Stimulated activated CD8-positive, alpha-beta memory T cell treated with anti-CD3 and anti-CD28 coated beads, Interleukin-7, amount 100 ng/mL, for 4 hours (primary cell): ENCODE measurements at regions not wholly inside any gene's neighbourhood (a gene's known extent, or its start where the extent isn't known, plus 50 kb on each side); places are given as distances from the start of the nearest gene placed in this dataset.
"Not testable (repeated sequence)": the region's sequence is repeated elsewhere in the genome, so short reads cannot be mapped to it uniquely, and the experiment has no call there.

Experiments used
- DNase-seq, 2 donors: peaks; one replicate each; pipeline ENCODE4 v3.0.0-alpha.2; 2020; ENCODE audit warnings: low read depth in 2 of 2

DNA sequence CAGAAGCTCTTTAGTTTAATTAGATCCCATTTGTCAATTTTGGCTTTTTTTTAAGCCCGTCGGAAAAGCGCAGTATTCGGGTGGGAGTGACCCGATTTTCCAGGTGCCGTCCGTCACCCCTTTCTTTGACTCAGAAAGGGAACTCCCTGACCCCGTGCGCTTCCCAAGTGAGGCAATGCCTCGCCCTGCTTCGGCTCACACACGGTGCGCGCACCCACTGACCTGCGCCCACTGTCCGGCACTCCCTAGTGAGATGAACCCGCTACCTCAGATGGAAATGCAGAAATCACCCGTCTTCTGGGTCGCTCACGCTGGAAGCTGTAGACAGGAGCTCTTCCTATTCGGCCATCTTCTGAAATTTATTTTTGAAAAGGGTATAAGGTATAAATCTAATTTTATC lies 433.4 kb upstream of the NRG3 start:
- DNase-seq, result not testable (repeated sequence)

- no peak for DNase-seq
Observed at GRCh38 chr10:81444242-81444929, 430.6 kb upstream of the NRG3 start.

- DNase-seq, result no peak
Observed at GRCh38 chr10:81450651-81451050, 424.3 kb upstream of the NRG3 start.

DNA sequence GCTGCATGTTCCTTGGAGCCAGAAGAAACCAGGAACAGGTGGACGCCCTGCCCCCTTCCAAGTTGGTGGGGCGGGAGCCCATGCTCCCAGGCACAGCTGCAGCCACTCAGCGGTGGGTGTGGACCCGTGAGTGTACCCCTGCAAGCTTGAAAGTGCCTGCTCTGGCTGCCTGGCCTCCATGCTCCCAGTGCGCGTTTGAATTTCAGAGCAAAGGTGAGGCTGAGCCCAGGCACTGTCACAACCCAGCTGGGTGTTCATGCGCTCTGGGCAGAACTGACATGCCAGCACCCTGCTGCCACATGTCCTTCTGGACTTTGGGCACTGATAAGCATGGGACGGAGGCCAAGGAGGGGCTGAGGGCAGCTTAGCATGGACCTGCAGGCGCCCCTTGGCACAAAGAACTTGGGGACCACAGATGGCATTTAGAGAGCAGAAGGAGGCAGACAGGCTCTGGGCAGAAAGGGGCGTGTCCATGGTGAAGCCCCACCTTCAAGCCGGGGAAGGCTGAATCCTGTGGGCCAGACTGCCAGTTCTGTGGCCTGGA lies 402.0 kb upstream of the NRG3 start:
- DNase-seq, result no peak

DNA sequence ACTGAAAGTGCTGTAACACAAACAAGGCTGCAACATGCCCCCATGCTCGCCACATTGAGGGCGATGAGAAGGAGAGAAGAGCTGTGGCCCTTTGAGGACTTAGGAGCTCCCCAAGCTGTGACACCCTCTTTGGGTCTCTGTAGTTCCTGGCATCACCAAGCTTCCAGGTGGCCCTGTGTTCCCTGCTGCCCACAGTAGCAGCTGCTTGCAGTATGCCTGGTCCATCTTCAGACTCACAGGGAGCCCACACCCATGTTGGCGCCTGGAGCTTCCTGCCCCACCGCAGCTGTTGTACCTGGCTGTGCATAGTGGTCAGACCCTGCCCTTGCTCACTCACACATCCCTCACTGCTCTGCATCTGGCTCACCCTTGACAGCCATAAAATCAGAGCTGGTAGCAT lies 401.2 kb upstream of the NRG3 start:
- DNase-seq, result no peak

DNA sequence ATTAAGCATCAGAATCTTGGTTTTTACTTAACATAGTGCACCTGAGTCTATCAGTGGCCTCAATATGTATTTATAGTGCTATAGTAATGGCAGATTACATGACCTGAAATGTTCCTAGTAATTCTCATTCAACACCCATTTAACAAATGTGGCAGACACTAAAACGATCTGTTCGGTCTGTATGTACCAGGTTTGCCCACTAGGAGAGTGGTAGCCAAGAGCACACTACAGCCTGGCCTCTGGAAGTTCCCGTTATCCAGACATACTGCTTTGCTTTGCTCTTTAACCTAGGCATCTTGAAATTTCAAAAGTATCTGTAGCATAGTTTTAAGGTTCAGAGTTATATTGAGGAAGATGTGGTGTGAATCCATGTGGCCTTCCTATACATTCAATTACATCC lies 395.7 kb upstream of the NRG3 start:
- DNase-seq, result no peak

DNA sequence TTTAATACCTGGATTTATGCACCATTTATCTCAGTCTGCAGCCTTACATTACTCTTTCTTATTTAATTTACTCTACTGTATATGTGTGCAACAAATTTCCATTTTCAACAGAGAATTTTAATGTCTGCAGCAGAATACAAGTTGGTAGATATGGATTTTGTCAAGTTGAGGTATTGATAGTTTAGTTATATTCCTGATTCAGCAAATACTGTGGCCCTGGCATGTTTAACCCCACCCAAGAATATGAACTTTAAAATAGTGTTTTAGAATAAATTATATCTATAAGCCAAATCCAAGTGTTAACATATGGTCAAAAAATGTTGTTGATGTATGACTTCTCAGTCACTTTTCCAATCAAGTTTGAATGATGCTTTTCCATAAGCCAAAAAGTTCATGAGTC lies 378.4 kb upstream of the NRG3 start:
- DNase-seq, result no peak

DNA sequence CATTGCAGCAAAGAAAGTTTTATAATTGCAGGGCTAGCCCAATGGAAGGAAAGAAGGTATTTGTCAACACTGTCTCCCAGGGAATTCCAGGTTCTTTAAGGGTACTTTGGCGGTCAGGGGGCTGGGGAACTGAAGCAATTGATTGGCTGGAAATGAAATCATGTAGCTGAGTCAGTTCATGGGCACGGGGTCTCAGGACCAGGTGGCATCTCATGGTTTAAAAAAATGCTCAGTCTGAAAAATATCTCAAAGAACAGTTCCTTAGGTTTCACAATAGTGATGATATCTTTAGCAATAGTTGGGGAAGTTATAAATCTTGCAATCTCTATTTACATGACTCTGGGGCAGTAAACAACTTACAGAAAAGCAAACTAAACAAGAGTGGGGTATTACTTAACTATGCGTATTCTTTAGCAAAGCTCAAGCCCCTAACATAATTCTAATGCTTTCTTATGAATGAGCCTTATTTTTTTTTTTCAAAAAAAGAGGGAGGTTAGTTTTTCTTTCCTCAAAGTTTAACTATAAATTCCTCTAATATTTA lies 376.9 kb upstream of the NRG3 start:
- DNase-seq, result no peak

DNA sequence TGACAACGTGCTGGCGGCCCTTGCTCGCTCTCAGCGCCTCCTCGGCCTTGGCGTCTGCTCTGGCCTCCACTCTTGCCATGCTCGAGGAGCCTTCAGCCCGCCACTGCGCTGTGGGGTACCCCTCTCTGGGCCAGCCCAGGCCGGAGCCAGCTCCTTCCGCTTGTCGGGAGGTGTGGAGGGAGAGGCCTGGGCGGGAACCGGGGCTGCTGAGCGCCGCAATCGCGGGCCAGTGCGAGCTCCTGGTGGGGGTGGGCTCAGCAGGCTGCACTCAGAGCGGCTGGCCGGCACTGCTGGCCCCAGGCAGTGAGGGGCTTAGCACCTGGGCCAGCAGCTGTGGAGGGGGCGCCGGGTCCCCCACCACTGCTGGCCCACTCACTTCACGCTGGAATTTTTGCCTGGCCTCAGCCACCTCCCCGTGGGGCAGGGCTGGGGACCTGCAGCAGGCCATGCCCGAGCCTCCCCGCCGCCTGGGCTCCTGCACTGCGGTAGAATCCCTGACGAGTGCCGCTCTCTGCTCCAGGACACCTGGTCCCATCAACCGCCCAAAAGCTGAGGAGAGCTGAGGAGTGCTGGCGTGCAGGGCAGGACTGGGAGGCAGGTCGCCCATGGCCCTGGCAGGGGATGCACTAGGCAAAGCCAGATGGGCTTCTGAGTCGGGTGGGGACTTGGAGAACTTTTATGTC lies 372.2 kb upstream of the NRG3 start:
- no peak for DNase-seq

DNA sequence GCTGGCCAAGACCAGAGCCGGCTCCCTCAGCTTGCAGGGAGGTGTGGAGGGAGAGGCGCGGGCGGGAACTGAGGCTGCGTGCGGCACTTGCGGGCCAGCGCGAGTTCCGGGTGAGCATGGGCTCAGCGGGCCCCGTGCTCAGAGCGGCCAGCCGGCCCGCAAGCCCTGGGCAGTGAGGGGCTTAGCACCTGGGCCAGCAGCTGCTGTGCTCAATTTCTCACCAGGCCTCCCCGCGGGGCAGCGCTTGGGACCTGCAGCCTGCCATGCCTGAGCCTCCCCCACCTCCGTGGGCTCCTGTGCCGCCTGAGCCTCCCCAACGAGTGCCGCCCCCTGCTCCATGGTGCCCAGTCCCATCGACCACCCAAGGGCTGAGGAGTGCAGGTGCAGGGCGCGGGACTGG lies 369.2 kb upstream of the NRG3 start:
- DNase-seq, result not testable (repeated sequence)

DNA sequence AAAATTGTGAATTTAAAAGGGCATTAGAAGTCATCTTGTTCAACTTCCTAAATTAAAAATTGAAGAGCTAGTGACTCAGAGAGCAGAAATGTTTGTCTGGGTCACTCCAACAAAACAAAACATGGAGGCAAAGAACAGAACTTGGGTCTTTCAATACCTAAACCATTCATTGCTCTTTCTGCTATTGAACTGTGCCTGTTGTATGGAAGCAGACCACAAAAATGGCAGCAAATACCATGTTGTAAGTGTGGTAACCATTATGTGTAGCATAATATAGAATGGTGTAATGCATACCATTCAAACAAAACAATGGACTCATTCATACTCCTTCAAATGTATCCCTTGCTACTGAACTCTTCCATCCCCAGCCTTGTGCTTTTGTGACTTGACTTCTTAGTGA lies 360.2 kb upstream of the NRG3 start:
- DNase-seq, result no peak

- no peak for DNase-seq
Observed at GRCh38 chr10:81520688-81521087, 354.3 kb upstream of the NRG3 start.

DNA sequence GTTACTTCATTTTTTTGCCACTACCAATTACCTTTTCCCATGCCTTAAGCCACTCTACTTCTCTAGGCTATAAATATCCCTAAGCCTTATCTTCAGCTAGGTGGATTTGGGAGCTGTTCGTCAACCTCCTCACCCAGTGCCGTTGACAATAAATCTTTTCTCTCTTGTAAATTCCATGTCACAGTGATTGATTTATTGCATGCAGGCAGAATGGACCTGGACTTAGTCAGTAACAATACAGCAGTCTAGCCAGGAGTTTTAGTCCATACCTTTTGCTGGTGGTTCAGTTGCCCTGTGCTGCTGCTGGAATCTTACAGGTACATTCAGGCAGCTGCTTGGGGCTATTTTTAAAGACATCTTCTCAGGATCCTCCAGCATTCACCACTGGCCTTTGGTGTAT lies 350.5 kb upstream of the NRG3 start:
- no peak for DNase-seq

DNA sequence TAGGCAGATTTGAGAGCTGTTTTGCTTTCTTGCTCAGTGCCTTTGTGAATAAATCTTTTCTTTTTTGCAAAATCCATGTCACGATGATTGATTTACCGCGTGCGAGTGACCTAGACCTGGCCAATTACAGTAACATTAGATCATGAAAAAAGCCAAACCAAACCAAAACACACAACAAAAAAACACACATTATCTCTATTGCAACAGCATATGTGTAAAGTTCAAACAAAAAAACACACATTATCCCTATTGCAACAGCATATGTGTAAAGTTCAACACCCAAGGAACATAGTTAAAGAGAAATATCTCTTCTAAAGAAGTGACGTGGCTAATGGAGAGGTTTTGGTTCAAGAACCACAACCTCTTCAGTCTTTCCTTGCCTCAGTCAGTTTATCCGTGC lies 342.6 kb upstream of the NRG3 start:
- DNase-seq, result no peak

- no peak for DNase-seq
Observed at GRCh38 chr10:81534991-81535390, 340.0 kb upstream of the NRG3 start.

DNA sequence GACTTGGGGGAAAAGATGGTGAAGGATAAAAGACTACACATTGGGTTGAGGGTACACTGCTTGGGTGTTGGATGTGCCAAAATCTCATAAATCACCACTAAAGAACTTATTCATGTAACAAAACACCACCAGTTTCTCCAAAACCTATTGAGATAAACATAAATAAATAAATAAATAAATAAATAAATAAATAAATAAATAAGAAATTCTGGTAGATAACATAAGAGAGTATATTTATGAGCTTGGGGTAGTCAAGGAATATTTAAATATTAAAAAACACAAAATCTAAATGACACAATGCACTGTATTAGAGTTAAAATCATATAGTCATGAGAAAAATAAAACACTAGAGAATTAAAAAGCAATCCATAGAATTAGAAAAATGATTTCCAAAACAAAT lies 333.5 kb upstream of the NRG3 start:
- DNase-seq, result no peak

- DNase-seq, result no peak
Observed at GRCh38 chr10:81546243-81546642, 328.8 kb upstream of the NRG3 start.

- DNase-seq, result no peak
Observed at GRCh38 chr10:81548160-81548559, 326.8 kb upstream of the NRG3 start.

GRCh38 chr10:81564143-81564542 lies 310.9 kb upstream of the NRG3 start:
- DNase-seq, result no peak

GRCh38 chr10:81569488-81569887 lies 305.5 kb upstream of the NRG3 start:
- DNase-seq, result no peak

- no peak for DNase-seq
Observed at GRCh38 chr10:81570349-81570748, 304.6 kb upstream of the NRG3 start.

GRCh38 chr10:81570878-81571794 lies 303.9 kb upstream of the NRG3 start:
- no peak for DNase-seq
